Heart left ventricle (tissue), 13 donors: ENCODE measurements at regions not wholly inside any gene's neighbourhood (a gene's known extent, or its start where the extent isn't known, plus 50 kb on each side); places are given as distances from the start of the nearest gene placed in this dataset.

Experiments
- CTCF ChIP-seq, 12 donors: fragments of 200-600 bp; sonication (generic) in 4 of 12; IDR thresholded peaks; one replicate each; pipeline versions ENCODE4 v1.5.0 to v1.8.0; 2018 to 2022; ENCODE audit warnings: antibody characterized with exemption in 12 of 12, mild to moderate bottlenecking in 5 of 12
- POLR2A ChIP-seq, 2 donors: fragments of 450-650 bp; IDR thresholded peaks; one replicate each; pipeline ENCODE4 v1.6.1; 2017; ENCODE audit warnings: antibody characterized with exemption in 2 of 2, mild to moderate bottlenecking in 2 of 2, moderate library complexity in 2 of 2
- donor health status: ischemic (EF 13 %, LVEDD 7.1; RV severe dilation, severe dysfunction).
- donor health status: DM: no; HTN: yes; CAD: no.
- donor health status: DM: no; HTN: no; CAD: no.
- donor health status: ischemic (EF 25% LVEDD 6.9; RV normal size, moderate dysfunction).
- donor health status: ischemic (EF 25% LVEDD 5.7; RV mildly dilated, moderate dysfunction).
- donor health status: ischemic (EF 35%, LVEDD 5.7; RV mildly dilated, moderate dysfunction).
- donor health status: nonischemic (EF 11% LVEDD 7.7; RV severe dilation, severe dysfunction).
- donor health status: DM: yes; HTN: yes; CAD: no.
- donor health status: PGD.
- donor health status: ischemic (EF 29% LVEDD 5.4; RV normal size, mild dysfunction).
- donor health status: nonischemic (EF 23%, LVEDD 6.1; RV moderate dilation, normal function).

GRCh38 chr5:36494841-36495601 is 111.4 kb upstream of the SLC1A3 start:
- no peak for TF ChIP-seq CTCF (IDR thresholded peaks at IDR 0.05)
- no peak for TF ChIP-seq POLR2A (IDR thresholded peaks at IDR 0.05)
